ENCODE measurements at regions not wholly inside any gene's neighbourhood (a gene's known extent, or its start where the extent isn't known, plus 50 kb on each side); places are given as distances from the start of the nearest gene placed in this dataset.
"Not testable (repeated sequence)": the region's sequence is repeated elsewhere in the genome, so short reads cannot be mapped to it uniquely, and the experiment has no call there.

GRCh38 chr14:35931346-35931745 is 105.2 kb downstream of the BRMS1L start:
- no peaks in the 10 kb centered on the region for H3K36me3 ChIP-seq (ENCODE audit: control insufficient read depth, insufficient read depth, low read length)
- H3K27me3 ChIP-seq (replicated peaks; ENCODE audit: control insufficient read depth, insufficient read depth, low read length, poor library complexity, severe bottlenecking) = no peaks in the 10 kb centered on the region
- DNase-seq = no peak
- no peaks in the 10 kb centered on the region for H3K9me3 ChIP-seq (ENCODE audit: control insufficient read depth, low read length)
- peaks cover 10% of the 10 kb centered on the region for H3K4me1 ChIP-seq (ENCODE audit: control insufficient read depth, insufficient read depth, low read length, poor library complexity, severe bottlenecking)
- no peak overlapping the region for H3K27ac ChIP-seq (ENCODE audit: insufficient read depth, low read length, poor library complexity, severe bottlenecking)
- no peak overlapping the region for H3K4me3 ChIP-seq (ENCODE audit: insufficient read depth, low read depth, low read length, poor library complexity, severe bottlenecking)

DNA sequence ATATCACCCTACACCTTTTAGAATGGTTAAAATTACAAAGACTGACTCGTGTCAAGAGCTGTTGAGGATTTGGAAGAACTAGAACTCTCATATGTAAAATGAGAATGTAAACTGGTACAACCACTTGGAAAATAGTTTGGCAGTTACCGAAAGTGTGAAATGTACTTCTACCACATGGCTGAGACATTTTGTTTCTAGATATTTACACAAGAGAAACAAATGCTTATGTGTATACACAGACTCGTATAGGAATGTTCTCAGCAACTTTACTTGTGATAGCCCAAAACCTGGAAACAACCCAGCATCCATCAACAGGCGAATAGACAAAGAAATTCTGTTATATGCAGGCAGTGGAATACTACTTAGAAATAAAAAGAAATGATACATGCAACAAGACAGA is 103.0 kb downstream of the BRMS1L start:
- Histone ChIP-seq H3K4me1 (ENCODE audit: control insufficient read depth, insufficient read depth, low read length, poor library complexity, severe bottlenecking) (peaks cover 10% of the 10 kb centered on the region), H3K4me3 (ENCODE audit: insufficient read depth, low read depth, low read length, poor library complexity, severe bottlenecking) (no peak overlapping the region), H3K36me3 (ENCODE audit: control insufficient read depth, insufficient read depth, low read length) (no peaks in the 10 kb centered on the region), H3K9me3 (ENCODE audit: control insufficient read depth, low read length) (no peaks in the 10 kb centered on the region), H3K27ac (ENCODE audit: insufficient read depth, low read length, poor library complexity, severe bottlenecking) (no peak overlapping the region), H3K27me3 (replicated peaks; ENCODE audit: control insufficient read depth, insufficient read depth, low read length, poor library complexity, severe bottlenecking) (no peaks in the 10 kb centered on the region)
- no peak for DNase-seq

DNA sequence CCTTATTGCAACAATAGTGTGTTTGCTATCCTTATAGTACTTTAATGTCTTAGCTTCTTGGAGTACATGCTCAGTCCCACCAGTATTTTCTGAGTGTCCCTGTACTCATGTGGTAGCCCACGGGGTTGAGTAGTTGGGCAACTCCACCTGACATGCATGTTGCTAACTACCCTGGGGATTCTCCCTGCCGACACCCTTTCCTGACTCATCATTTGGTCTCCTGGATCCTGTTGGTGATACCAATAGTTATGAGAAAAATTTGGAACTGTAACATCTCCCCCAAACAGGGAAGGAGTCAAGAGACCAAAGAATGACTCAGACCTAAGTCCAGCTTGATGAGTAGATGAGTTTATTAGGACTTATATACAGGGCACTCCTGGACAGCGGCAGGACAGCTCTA is 101.6 kb downstream of the BRMS1L start:
- H3K4me3 ChIP-seq (ENCODE audit: insufficient read depth, low read depth, low read length, poor library complexity, severe bottlenecking) = no peak overlapping the region
- no peaks in the 10 kb centered on the region for H3K36me3 ChIP-seq (ENCODE audit: control insufficient read depth, insufficient read depth, low read length)
- H3K9me3 ChIP-seq (ENCODE audit: control insufficient read depth, low read length) = no peaks in the 10 kb centered on the region
- H3K4me1 ChIP-seq (ENCODE audit: control insufficient read depth, insufficient read depth, low read length, poor library complexity, severe bottlenecking) = peaks cover 6% of the 10 kb centered on the region
- DNase-seq = no peak
- H3K27me3 ChIP-seq (replicated peaks; ENCODE audit: control insufficient read depth, insufficient read depth, low read length, poor library complexity, severe bottlenecking) = no peaks in the 10 kb centered on the region
- no peak overlapping the region for H3K27ac ChIP-seq (ENCODE audit: insufficient read depth, low read length, poor library complexity, severe bottlenecking)

GRCh38 chr14:35925319-35925718 is 99.2 kb downstream of the BRMS1L start:
- no peak for DNase-seq
- Histone ChIP-seq H3K9me3 (ENCODE audit: control insufficient read depth, low read length) (no peaks in the 10 kb centered on the region), H3K36me3 (ENCODE audit: control insufficient read depth, insufficient read depth, low read length) (no peaks in the 10 kb centered on the region), H3K27me3 (replicated peaks; ENCODE audit: control insufficient read depth, insufficient read depth, low read length, poor library complexity, severe bottlenecking) (no peaks in the 10 kb centered on the region), H3K27ac (ENCODE audit: insufficient read depth, low read length, poor library complexity, severe bottlenecking) (no peak overlapping the region), H3K4me3 (ENCODE audit: insufficient read depth, low read depth, low read length, poor library complexity, severe bottlenecking) (no peak overlapping the region), H3K4me1 (ENCODE audit: control insufficient read depth, insufficient read depth, low read length, poor library complexity, severe bottlenecking) (no peaks in the 10 kb centered on the region)

DNA sequence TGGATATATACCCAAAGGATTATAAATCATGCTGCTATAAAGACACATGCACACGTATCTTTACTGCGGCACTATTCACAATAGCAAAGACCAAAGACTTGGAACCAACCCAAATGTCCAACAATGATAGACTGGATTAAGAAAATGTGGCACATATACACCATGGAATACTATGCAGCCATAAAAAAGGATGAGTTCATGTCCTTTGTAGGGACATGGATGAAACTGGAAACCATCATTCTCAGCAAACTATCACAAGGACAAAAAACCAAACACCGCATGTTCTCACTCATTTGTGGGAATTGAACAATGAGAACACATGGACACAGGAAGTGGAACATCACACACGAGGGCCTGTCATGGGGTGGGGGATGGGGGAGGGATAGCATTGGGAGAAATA is 96.5 kb downstream of the BRMS1L start:
- H3K9me3 ChIP-seq (ENCODE audit: control insufficient read depth, low read length); H3K27me3 ChIP-seq (replicated peaks; ENCODE audit: control insufficient read depth, insufficient read depth, low read length, poor library complexity, severe bottlenecking); DNase-seq; H3K4me1 ChIP-seq (ENCODE audit: control insufficient read depth, insufficient read depth, low read length, poor library complexity, severe bottlenecking); H3K27ac ChIP-seq (ENCODE audit: insufficient read depth, low read length, poor library complexity, severe bottlenecking); H3K4me3 ChIP-seq (ENCODE audit: insufficient read depth, low read depth, low read length, poor library complexity, severe bottlenecking); H3K36me3 ChIP-seq (ENCODE audit: control insufficient read depth, insufficient read depth, low read length): not testable (repeated sequence)

GRCh38 chr14:35921745-35922144 is 95.6 kb downstream of the BRMS1L start:
- DNase-seq = no peak
- no peaks in the 10 kb centered on the region for H3K9me3 ChIP-seq (ENCODE audit: control insufficient read depth, low read length)
- no peak overlapping the region for H3K27ac ChIP-seq (ENCODE audit: insufficient read depth, low read length, poor library complexity, severe bottlenecking)
- H3K4me1 ChIP-seq (ENCODE audit: control insufficient read depth, insufficient read depth, low read length, poor library complexity, severe bottlenecking) = no peaks in the 10 kb centered on the region
- H3K4me3 ChIP-seq (ENCODE audit: insufficient read depth, low read depth, low read length, poor library complexity, severe bottlenecking) = no peak overlapping the region
- no peaks in the 10 kb centered on the region for H3K27me3 ChIP-seq (replicated peaks; ENCODE audit: control insufficient read depth, insufficient read depth, low read length, poor library complexity, severe bottlenecking)
- H3K36me3 ChIP-seq (ENCODE audit: control insufficient read depth, insufficient read depth, low read length) = no peaks in the 10 kb centered on the region

Measured in effector memory CD4-positive, alpha-beta T cell (primary cell).